ENCODE measurements at regions not wholly inside any gene's neighbourhood (a gene's known extent, or its start where the extent isn't known, plus 50 kb on each side); places are given as distances from the start of the nearest gene placed in this dataset.

DNA sequence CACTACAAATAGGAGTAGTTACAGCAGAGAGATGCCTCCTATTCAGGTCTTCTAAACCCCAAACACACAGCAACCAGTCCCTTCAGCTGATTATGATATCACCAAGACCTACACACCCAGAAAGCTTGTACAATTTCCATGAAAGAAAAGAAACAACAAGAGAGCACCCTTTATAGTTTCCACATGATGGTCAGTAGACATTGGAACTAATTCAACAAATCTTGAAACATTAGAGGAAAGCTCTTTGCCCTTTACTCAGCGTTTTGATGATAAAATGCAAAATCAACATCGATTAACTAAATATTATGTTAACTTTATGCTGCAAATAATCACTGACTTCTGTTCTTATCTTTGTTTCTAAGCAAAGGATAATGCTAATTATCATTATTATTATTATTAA lies 393.6 kb upstream of the ID2 start:
- H2BK15ac ChIP-seq (ENCODE audit: low read length) = no peak overlapping the region
- H3K79me1 ChIP-seq (ENCODE audit: low read depth, low read length) = no peaks in the 10 kb centered on the region
- H2AFZ ChIP-seq (ENCODE audit: low read length) = no peak overlapping the region
- H4K91ac ChIP-seq (ENCODE audit: low read depth, low read length, poor library complexity) = no peak overlapping the region
- no peak overlapping the region for H3K4me3 ChIP-seq (ENCODE audit: low read length in 2 of 2)
- no CpG with 5 or more reads among the region's 2 CpGs for WGBS, 2 donors (ENCODE audit: extremely low coverage in 2 of 2, insufficient read length in 2 of 2, insufficient replicate concordance in 1 of 2)
- no peak overlapping the region for H3K23ac ChIP-seq (ENCODE audit: low read depth, low read length, poor library complexity)
- no peak overlapping the region for H2AK5ac ChIP-seq (ENCODE audit: low read depth, low read length)
- peaks cover 0 to 5% of the 10 kb centered on the region in 2 donors for H3K4me1 ChIP-seq (ENCODE audit: control insufficient read depth in 2 of 2, insufficient read depth in 1 of 2, low read depth in 1 of 2, low read length in 2 of 2)
- no peak overlapping the region for H2BK12ac ChIP-seq (ENCODE audit: low read length)
- no peak overlapping the region for H3K27ac ChIP-seq (replicated peaks; ENCODE audit: low read length)
- H3K14ac ChIP-seq (ENCODE audit: low read length) = no peak overlapping the region
- no peak overlapping the region for H2BK120ac ChIP-seq (ENCODE audit: low read depth, low read length)
- no peak overlapping the region for H3K4me2 ChIP-seq (ENCODE audit: insufficient read depth, low read length, poor library complexity, severe bottlenecking)
- H3K36me3 ChIP-seq (replicated peaks in 1 of 2; ENCODE audit: control insufficient read depth in 2 of 2, insufficient read depth in 2 of 2, low read length in 2 of 2) = no peaks in the 10 kb centered on the region
- H3K27me3 ChIP-seq (ENCODE audit: control insufficient read depth in 3 of 3, insufficient read depth in 3 of 3, low read depth in 1 of 3, low read length in 3 of 3) = no peaks in the 10 kb centered on the region
- H3K9me3 ChIP-seq (replicated peaks in 1 of 2; ENCODE audit: control insufficient read depth in 2 of 2, insufficient read depth in 1 of 2, low read depth in 1 of 2, low read length in 2 of 2) = peaks cover 0 to 5% of the 10 kb centered on the region in 2 donors
- H4K8ac ChIP-seq (ENCODE audit: low read depth, low read length) = no peak overlapping the region
- no peak overlapping the region for H3K4ac ChIP-seq (ENCODE audit: low read length)
- H2BK5ac ChIP-seq (ENCODE audit: low read length) = no peak overlapping the region
- no peak for DNase-seq (ENCODE audit: low spot score)
- no peak overlapping the region for H3K18ac ChIP-seq (ENCODE audit: low read length)
- H3K9ac ChIP-seq (ENCODE audit: low read depth, low read length, poor library complexity) = no peak overlapping the region

GRCh38 chr2:8289111-8289510 lies 392.7 kb upstream of the ID2 start:
- no CpG with 5 or more reads among the region's 4 CpGs for WGBS, 2 donors (ENCODE audit: extremely low coverage in 2 of 2, insufficient read length in 2 of 2, insufficient replicate concordance in 1 of 2)
- no peak overlapping the region for H2BK15ac ChIP-seq (ENCODE audit: low read length)
- no peak overlapping the region for H3K27ac ChIP-seq (replicated peaks; ENCODE audit: low read length)
- H3K27me3 ChIP-seq (ENCODE audit: control insufficient read depth in 3 of 3, insufficient read depth in 3 of 3, low read depth in 1 of 3, low read length in 3 of 3) = no peaks in the 10 kb centered on the region
- no peak overlapping the region for H3K14ac ChIP-seq (ENCODE audit: low read length)
- H3K36me3 ChIP-seq (replicated peaks in 1 of 2; ENCODE audit: control insufficient read depth in 2 of 2, insufficient read depth in 2 of 2, low read length in 2 of 2) = no peaks in the 10 kb centered on the region
- H3K23ac ChIP-seq (ENCODE audit: low read depth, low read length, poor library complexity) = no peak overlapping the region
- H3K4ac ChIP-seq (ENCODE audit: low read length) = no peak overlapping the region
- H3K9ac ChIP-seq (ENCODE audit: low read depth, low read length, poor library complexity) = no peak overlapping the region
- no peak overlapping the region for H2AFZ ChIP-seq (ENCODE audit: low read length)
- peak overlapping the region; percentile 26 for H2AK5ac ChIP-seq (ENCODE audit: low read depth, low read length)
- H4K8ac ChIP-seq (ENCODE audit: low read depth, low read length) = no peak overlapping the region
- DNase-seq (ENCODE audit: low spot score) = no peak
- H3K4me1 ChIP-seq (ENCODE audit: control insufficient read depth in 2 of 2, insufficient read depth in 1 of 2, low read depth in 1 of 2, low read length in 2 of 2) = peaks cover 0 to 5% of the 10 kb centered on the region in 2 donors
- H3K9me3 ChIP-seq (replicated peaks in 1 of 2; ENCODE audit: control insufficient read depth in 2 of 2, insufficient read depth in 1 of 2, low read depth in 1 of 2, low read length in 2 of 2) = peaks cover 0 to 5% of the 10 kb centered on the region in 2 donors
- H2BK120ac ChIP-seq (ENCODE audit: low read depth, low read length) = peak overlapping the region; percentile 7
- no peak overlapping the region for H3K18ac ChIP-seq (ENCODE audit: low read length)
- H3K4me2 ChIP-seq (ENCODE audit: insufficient read depth, low read length, poor library complexity, severe bottlenecking) = no peak overlapping the region
- H2BK12ac ChIP-seq (ENCODE audit: low read length) = no peak overlapping the region
- no peak overlapping the region for H2BK5ac ChIP-seq (ENCODE audit: low read length)
- no peak overlapping the region for H3K4me3 ChIP-seq (ENCODE audit: low read length in 2 of 2)
- H4K91ac ChIP-seq (ENCODE audit: low read depth, low read length, poor library complexity) = no peak overlapping the region
- H3K79me1 ChIP-seq (ENCODE audit: low read depth, low read length) = no peaks in the 10 kb centered on the region

DNA sequence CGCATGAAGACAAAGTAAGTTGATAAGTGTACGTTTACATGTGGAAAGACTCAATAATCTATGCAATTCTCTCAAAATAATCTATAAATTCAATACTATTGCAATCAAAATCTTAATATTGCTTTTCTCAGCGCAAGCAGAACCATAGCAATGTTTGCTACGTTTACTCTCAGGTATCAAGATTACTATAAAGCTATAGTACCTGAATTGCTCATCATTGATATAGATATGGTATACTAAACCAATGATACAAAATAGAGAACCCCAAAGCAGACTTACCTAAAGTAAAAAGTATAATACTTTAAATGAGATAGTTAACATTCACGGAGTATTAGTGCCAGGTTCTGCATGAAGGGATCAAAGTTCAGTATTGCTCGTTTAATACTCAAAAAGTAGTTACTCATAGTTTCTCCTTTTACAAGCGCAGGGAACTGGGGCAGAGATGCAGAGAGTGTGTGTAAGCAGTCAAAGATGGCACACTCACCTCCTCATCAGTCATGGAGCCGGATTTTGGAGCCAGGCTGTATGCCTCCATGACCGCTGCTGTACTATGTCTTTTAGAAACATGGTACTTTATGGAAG lies 391.0 kb upstream of the ID2 start:
- DNase-seq (ENCODE audit: low spot score) = no peak
- H2BK12ac ChIP-seq (ENCODE audit: low read length) = no peak overlapping the region

GRCh38 chr2:8296306-8296705 lies 385.6 kb upstream of the ID2 start:
- peaks cover 0 to 3% of the 10 kb centered on the region in 2 donors for H3K4me1 ChIP-seq (ENCODE audit: control insufficient read depth in 2 of 2, insufficient read depth in 1 of 2, low read depth in 1 of 2, low read length in 2 of 2)
- no peak overlapping the region for H3K4me3 ChIP-seq (ENCODE audit: low read length in 2 of 2)
- no peak overlapping the region for H2BK15ac ChIP-seq (ENCODE audit: low read length)

More for the DNA sequence above, 391.0 kb upstream of the ID2 start:
- no CpG with 5 or more reads among the region's 9 CpGs for WGBS, 2 donors (ENCODE audit: extremely low coverage in 2 of 2, insufficient read length in 2 of 2, insufficient replicate concordance in 1 of 2)
- H3K9me3 ChIP-seq (replicated peaks in 1 of 2; ENCODE audit: control insufficient read depth in 2 of 2, insufficient read depth in 1 of 2, low read depth in 1 of 2, low read length in 2 of 2) = peaks cover 0 to 5% of the 10 kb centered on the region in 2 donors
- H4K91ac ChIP-seq (ENCODE audit: low read depth, low read length, poor library complexity) = no peak overlapping the region
- no peak overlapping the region for H3K4me2 ChIP-seq (ENCODE audit: insufficient read depth, low read length, poor library complexity, severe bottlenecking)
- no peak overlapping the region for H3K4ac ChIP-seq (ENCODE audit: low read length)
- H2AFZ ChIP-seq (ENCODE audit: low read length) = no peak overlapping the region
- no peak overlapping the region for H3K18ac ChIP-seq (ENCODE audit: low read length)
- H3K79me1 ChIP-seq (ENCODE audit: low read depth, low read length) = no peaks in the 10 kb centered on the region
- H2AK5ac ChIP-seq (ENCODE audit: low read depth, low read length) = no peak overlapping the region
- H3K14ac ChIP-seq (ENCODE audit: low read length) = no peak overlapping the region
- H2BK5ac ChIP-seq (ENCODE audit: low read length) = no peak overlapping the region
- H3K23ac ChIP-seq (ENCODE audit: low read depth, low read length, poor library complexity) = no peak overlapping the region
- no peak overlapping the region for H3K9ac ChIP-seq (ENCODE audit: low read depth, low read length, poor library complexity)
- no peak overlapping the region for H2BK15ac ChIP-seq (ENCODE audit: low read length)
- H3K27me3 ChIP-seq (ENCODE audit: control insufficient read depth in 3 of 3, insufficient read depth in 3 of 3, low read depth in 1 of 3, low read length in 3 of 3) = no peaks in the 10 kb centered on the region
- no peaks in the 10 kb centered on the region for H3K36me3 ChIP-seq (replicated peaks in 1 of 2; ENCODE audit: control insufficient read depth in 2 of 2, insufficient read depth in 2 of 2, low read length in 2 of 2)
- no peak overlapping the region for H3K27ac ChIP-seq (replicated peaks; ENCODE audit: low read length)
- H2BK120ac ChIP-seq (ENCODE audit: low read depth, low read length) = no peak overlapping the region
- H4K8ac ChIP-seq (ENCODE audit: low read depth, low read length) = no peak overlapping the region
- H3K4me3 ChIP-seq (ENCODE audit: low read length in 2 of 2) = no peak overlapping the region
- no peaks in the 10 kb centered on the region for H3K4me1 ChIP-seq (ENCODE audit: control insufficient read depth in 2 of 2, insufficient read depth in 1 of 2, low read depth in 1 of 2, low read length in 2 of 2)

More at GRCh38 chr2:8296306-8296705, 385.6 kb upstream of the ID2 start:
- no peak overlapping the region for H2BK120ac ChIP-seq (ENCODE audit: low read depth, low read length)
- H4K91ac ChIP-seq (ENCODE audit: low read depth, low read length, poor library complexity) = no peak overlapping the region
- peaks cover 2 to 4% of the 10 kb centered on the region in 2 donors for H3K9me3 ChIP-seq (replicated peaks in 1 of 2; ENCODE audit: control insufficient read depth in 2 of 2, insufficient read depth in 1 of 2, low read depth in 1 of 2, low read length in 2 of 2)
- H3K36me3 ChIP-seq (replicated peaks in 1 of 2; ENCODE audit: control insufficient read depth in 2 of 2, insufficient read depth in 2 of 2, low read length in 2 of 2) = no peaks in the 10 kb centered on the region
- H2BK5ac ChIP-seq (ENCODE audit: low read length) = no peak overlapping the region
- DNase-seq (ENCODE audit: low spot score) = no peak
- no peak overlapping the region for H3K4ac ChIP-seq (ENCODE audit: low read length)
- no peaks in the 10 kb centered on the region for H3K79me1 ChIP-seq (ENCODE audit: low read depth, low read length)
- H3K14ac ChIP-seq (ENCODE audit: low read length) = no peak overlapping the region
- H3K27me3 ChIP-seq (ENCODE audit: control insufficient read depth in 3 of 3, insufficient read depth in 3 of 3, low read depth in 1 of 3, low read length in 3 of 3) = no peaks in the 10 kb centered on the region
- H3K27ac ChIP-seq (replicated peaks; ENCODE audit: low read length) = no peak overlapping the region
- no peak overlapping the region for H2AFZ ChIP-seq (ENCODE audit: low read length)
- H3K9ac ChIP-seq (ENCODE audit: low read depth, low read length, poor library complexity) = no peak overlapping the region
- WGBS, 2 donors (ENCODE audit: extremely low coverage in 2 of 2, insufficient read length in 2 of 2, insufficient replicate concordance in 1 of 2) = no CpG with 5 or more reads among the region's 4 CpGs
- no peak overlapping the region for H2BK12ac ChIP-seq (ENCODE audit: low read length)
- no peak overlapping the region for H2AK5ac ChIP-seq (ENCODE audit: low read depth, low read length)
- H3K23ac ChIP-seq (ENCODE audit: low read depth, low read length, poor library complexity) = no peak overlapping the region
- H3K4me2 ChIP-seq (ENCODE audit: insufficient read depth, low read length, poor library complexity, severe bottlenecking) = no peak overlapping the region
- no peak overlapping the region for H4K8ac ChIP-seq (ENCODE audit: low read depth, low read length)
- no peak overlapping the region for H3K18ac ChIP-seq (ENCODE audit: low read length)

Data from neuronal stem cell (in vitro differentiated cells).